Endothelial cell of umbilical vein (primary cell): ENCODE measurements at regions not wholly inside any gene's neighbourhood (a gene's known extent, or its start where the extent isn't known, plus 50 kb on each side); places are given as distances from the start of the nearest gene placed in this dataset.

Source experiments
- BruUV-seq: library from RNA; stranded (reverse); fragments of 400-500 nt; replicated peaks from 2 replicates; lab custom pipeline; 2021; lab: Mats Ljungman, UMichigan
- CTCF ChIA-PET: fragments of 300-600, 350-600 bp; sonication (Branson Sonifier 250); formaldehyde crosslinking; loops from one replicate; lab custom pipeline; 2021; ENCODE audit warnings: antibody characterized with exemption, inconsistent platforms; lab: Charles Lee
- POLR2A ChIA-PET: fragments of 300-600, 350-600 bp; sonication (Branson Sonifier 250); formaldehyde crosslinking; loops from one replicate; lab custom pipeline; 2021; ENCODE audit warnings: antibody characterized with exemption, inconsistent platforms; lab: Charles Lee
- DNase-seq: peaks from one replicate; pipeline ENCODE4 v3.0.0-alpha.2; 2011; ENCODE audit warnings: low read depth, low spot score
- FAIRE-seq: peaks from 2 replicates; lab custom pipeline; 2011; peaks lifted over from hg19 to GRCh38; lab: Jason Lieb, UNC
- H2AFZ ChIP-seq: 2 replicates; pipeline ENCODE4 v1.6.0; 2012; ENCODE audit warnings: low read depth, low read length, control low read depth, inconsistent platforms
- H3K27ac ChIP-seq: 2 replicates; pipeline ENCODE4 v1.5.1; 2011; ENCODE audit warnings: low read depth, mild to moderate bottlenecking, control low read depth, low read length, moderate library complexity; ENCODE audit not compliant: insufficient read depth
- H3K27me3 ChIP-seq, 2 experiments: 2 replicates each; pipeline versions ENCODE4 v1.6.0 to v1.6.1; 2011; ENCODE audit warnings: low read length in 2 of 2, mixed read lengths in 1 of 2; ENCODE audit not compliant: control insufficient read depth in 2 of 2, insufficient read depth in 2 of 2
- H3K36me3 ChIP-seq, 2 experiments: 2 replicates in 1 of 2; 3 replicates in 1 of 2; pipeline ENCODE4 v1.5.1; 2011; ENCODE audit warnings: low read length in 2 of 2, mild to moderate bottlenecking in 1 of 2, moderate library complexity in 1 of 2; ENCODE audit not compliant: control insufficient read depth in 2 of 2, insufficient read depth in 2 of 2; ENCODE audit errors: extremely low read depth in 1 of 2
- H3K4me1 ChIP-seq: 3 replicates; pipeline ENCODE4 v1.5.1; 2011; ENCODE audit warnings: mild to moderate bottlenecking, low read length; ENCODE audit not compliant: control insufficient read depth, insufficient read depth; ENCODE audit errors: extremely low read depth
- H3K4me2 ChIP-seq: 2 replicates; pipeline ENCODE4 v1.6.1; 2011; ENCODE audit warnings: low read length, control low read depth, mixed read lengths; ENCODE audit not compliant: insufficient read depth
- H3K4me3 ChIP-seq, 3 experiments: fragments of 200-600 bp in 1 of 3; sonication (generic), shearing (Covaris generic) in 1 of 3; replicated peaks in 1 of 3; 2 replicates each; pipeline ENCODE4 v1.5.1; 2011 to 2016; ENCODE audit warnings: control low read depth in 3 of 3, low read length in 3 of 3, mild to moderate bottlenecking in 2 of 3, inconsistent platforms in 1 of 3, low read depth in 1 of 3, moderate library complexity in 1 of 3; ENCODE audit not compliant: insufficient read depth in 1 of 3
- H3K79me2 ChIP-seq: 2 replicates; pipeline ENCODE4 v1.6.0; 2012; ENCODE audit warnings: low read length, inconsistent platforms; ENCODE audit not compliant: control insufficient read depth, insufficient read depth
- H3K9ac ChIP-seq: replicated peaks from 2 replicates; pipeline ENCODE3; 2011; ENCODE audit warnings: low read length, control low read depth; ENCODE audit not compliant: insufficient read depth; ENCODE audit errors: extremely low read depth
- H3K9me1 ChIP-seq: replicated peaks from 3 replicates; pipeline ENCODE4 v1.6.0; 2011; ENCODE audit warnings: mild to moderate bottlenecking, low read length; ENCODE audit not compliant: control insufficient read depth, insufficient read depth; ENCODE audit errors: extremely low read depth
- H3K9me3 ChIP-seq: replicated peaks from 2 replicates; pipeline ENCODE4 v1.5.1; 2012; ENCODE audit warnings: low read length, inconsistent platforms; ENCODE audit not compliant: control insufficient read depth, insufficient read depth
- H4K20me1 ChIP-seq: replicated peaks from 2 replicates; pipeline ENCODE3; 2011; ENCODE audit warnings: mild to moderate bottlenecking, low read length; ENCODE audit not compliant: control insufficient read depth, insufficient read depth; ENCODE audit errors: extremely low read depth
- EZH2 ChIP-seq: IDR thresholded peaks from 2 replicates; pipeline ENCODE4 v1.6.1; 2012; ENCODE audit warnings: borderline replicate concordance, low read depth, mild to moderate bottlenecking, moderate library complexity, low read length, inconsistent platforms; ENCODE audit not compliant: severe bottlenecking
- FOS ChIP-seq: IDR thresholded peaks from 2 replicates; pipeline ENCODE4 v1.6.1; 2011; ENCODE audit warnings: mild to moderate bottlenecking, low read length, moderate library complexity, borderline replicate concordance; ENCODE audit not compliant: insufficient read depth
- GATA2 ChIP-seq: IDR thresholded peaks from 2 replicates; pipeline ENCODE4 v1.7.0; 2011; ENCODE audit warnings: low read depth, mild to moderate bottlenecking, moderate library complexity, mixed read lengths, low read length; ENCODE audit not compliant: insufficient read length, insufficient read depth
- JUN ChIP-seq: IDR thresholded peaks from 2 replicates; pipeline ENCODE4 v1.6.1; 2011; ENCODE audit warnings: borderline replicate concordance, low read depth; ENCODE audit not compliant: insufficient read length, insufficient read depth
- MYC ChIP-seq: IDR thresholded peaks from one replicate; pipeline ENCODE4 v1.6.1; 2011; ENCODE audit warnings: mild to moderate bottlenecking, low read depth, low read length
- POLR2A ChIP-seq: IDR thresholded peaks from 2 replicates; pipeline ENCODE4 v1.6.1; 2012; ENCODE audit warnings: low read depth, mild to moderate bottlenecking, control low read depth, low read length
- POLR2AphosphoS5 ChIP-seq: IDR thresholded peaks from 2 replicates; pipeline ENCODE4 v1.6.1; 2012; ENCODE audit warnings: low read depth, mild to moderate bottlenecking, control low read depth, low read length, moderate library complexity; ENCODE audit not compliant: insufficient read depth
- dilution Hi-C: fragments of 300-500 bp; cut with MboI; formaldehyde crosslinking; loops from one replicate; pipeline ENCODE4 v1.15.0; 2019; ENCODE audit warnings: low sequenced_read_pairs; ENCODE audit not compliant: extremely low pct_ligation_motif_present
- intact Hi-C: fragments of 100-400 bp; cut with micrococcal nuclease; formaldehyde crosslinking; loops from one replicate; pipeline ENCODE4 v1.10.0; 2022
- TF ChIP-seq, protein P1 (sequence below): IDR thresholded peaks from 2 replicates; pipeline ENCODE4 v1.6.1; 2011; ENCODE audit not compliant: insufficient read depth, insufficient read length
- TF ChIP-seq, protein P2 (sequence below), 2 donors: IDR thresholded peaks; 1 replicate in 1 of 2; 2 replicates in 1 of 2; pipeline ENCODE4 v1.5.1; 2011; ENCODE audit warnings: low read length in 2 of 2, mild to moderate bottlenecking in 2 of 2, moderate library complexity in 2 of 2, control low read depth in 1 of 2, inconsistent platforms in 1 of 2, low read depth in 1 of 2; ENCODE audit not compliant: insufficient read depth in 1 of 2; ENCODE audit errors: extremely low read depth in 1 of 2

DNA sequence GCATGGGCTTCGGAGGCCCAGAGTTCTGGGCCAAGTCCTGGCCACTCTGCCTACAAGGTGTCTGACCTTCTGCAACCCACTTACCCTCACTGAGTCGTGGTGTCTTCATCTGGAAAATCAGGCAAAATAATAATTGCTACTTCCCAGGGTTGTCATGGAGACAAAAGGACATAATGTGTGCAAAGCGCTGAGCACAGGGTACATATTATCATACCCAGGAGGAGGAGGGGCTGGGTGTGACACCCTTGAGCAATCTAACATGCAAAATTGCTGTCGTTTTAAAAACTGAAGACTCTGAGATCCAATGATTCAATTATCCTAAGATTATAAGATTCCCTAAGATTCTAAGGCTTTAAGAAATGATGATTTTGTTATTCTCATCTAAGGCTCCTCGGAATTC, 459.5 kb downstream of the PTPRU start:
- no peak overlapping the region for H3K4me3 ChIP-seq
- no peaks in the 10 kb centered on the region for H4K20me1 ChIP-seq
- intact Hi-C loops (no loop called here), dilution Hi-C loops (no loop called here)
- BruUV-seq, result no TSS peak
- FAIRE-seq (no peak), DNase-seq (no peak)
- ChIA-PET CTCF (interaction anchor here (1.0 to 1.1 kb wide), 2 partner anchors 19 to 154 kb away, joined by 3 read pairs; no protein-coding TSS in a partner anchor), POLR2A (no interaction called here)
- H3K27me3 ChIP-seq, result peaks cover 4 to 5% of the 10 kb centered on the region in 2 experiments
- H3K9me1 ChIP-seq, result no peaks in the 10 kb centered on the region
- H3K9ac ChIP-seq, result no peak overlapping the region
- TF ChIP-seq POLR2A (no peak), GATA2 (no peak), FOS (no peak), POLR2AphosphoS5 (no peak), MYC (no peak), JUN (no peak), EZH2 (no peak)
- TF ChIP-seq, protein P1, sequence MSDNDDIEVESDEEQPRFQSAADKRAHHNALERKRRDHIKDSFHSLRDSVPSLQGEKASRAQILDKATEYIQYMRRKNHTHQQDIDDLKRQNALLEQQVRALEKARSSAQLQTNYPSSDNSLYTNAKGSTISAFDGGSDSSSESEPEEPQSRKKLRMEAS, result no peak
- TF ChIP-seq, protein P2, sequence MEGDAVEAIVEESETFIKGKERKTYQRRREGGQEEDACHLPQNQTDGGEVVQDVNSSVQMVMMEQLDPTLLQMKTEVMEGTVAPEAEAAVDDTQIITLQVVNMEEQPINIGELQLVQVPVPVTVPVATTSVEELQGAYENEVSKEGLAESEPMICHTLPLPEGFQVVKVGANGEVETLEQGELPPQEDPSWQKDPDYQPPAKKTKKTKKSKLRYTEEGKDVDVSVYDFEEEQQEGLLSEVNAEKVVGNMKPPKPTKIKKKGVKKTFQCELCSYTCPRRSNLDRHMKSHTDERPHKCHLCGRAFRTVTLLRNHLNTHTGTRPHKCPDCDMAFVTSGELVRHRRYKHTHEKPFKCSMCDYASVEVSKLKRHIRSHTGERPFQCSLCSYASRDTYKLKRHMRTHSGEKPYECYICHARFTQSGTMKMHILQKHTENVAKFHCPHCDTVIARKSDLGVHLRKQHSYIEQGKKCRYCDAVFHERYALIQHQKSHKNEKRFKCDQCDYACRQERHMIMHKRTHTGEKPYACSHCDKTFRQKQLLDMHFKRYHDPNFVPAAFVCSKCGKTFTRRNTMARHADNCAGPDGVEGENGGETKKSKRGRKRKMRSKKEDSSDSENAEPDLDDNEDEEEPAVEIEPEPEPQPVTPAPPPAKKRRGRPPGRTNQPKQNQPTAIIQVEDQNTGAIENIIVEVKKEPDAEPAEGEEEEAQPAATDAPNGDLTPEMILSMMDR (IDR thresholded peaks at IDR 0.05; ENCODE audit: extremely low read depth in 1 of 2, insufficient read depth in 1 of 2, low read depth in 1 of 2, low read length in 2 of 2), result no peak
- H3K36me3 ChIP-seq, result no peaks in the 10 kb centered on the region
- H2AFZ ChIP-seq, result no peak overlapping the region
- no peaks in the 10 kb centered on the region for H3K79me2 ChIP-seq
- H3K9me3 ChIP-seq, result no peaks in the 10 kb centered on the region
- H3K4me1 ChIP-seq, result no peaks in the 10 kb centered on the region
- no peak overlapping the region for H3K4me2 ChIP-seq
- no peak overlapping the region for H3K27ac ChIP-seq
